ENCODE measurements at regions not wholly inside any gene's neighbourhood (a gene's known extent, or its start where the extent isn't known, plus 50 kb on each side); places are given as distances from the start of the nearest gene placed in this dataset.

GRCh38 chr5:155408465-155408864 lies 394.9 kb downstream of the KIF4B start:
- H3K27ac Mint-ChIP-seq = no peak overlapping the region

GRCh38 chr5:155416765-155417164 lies 403.2 kb downstream of the KIF4B start:
- H3K27ac ChIP-seq (ENCODE audit: low read depth in 1 of 2, low read length in 2 of 2) = no peak overlapping the region
- Mint-ChIP-seq H3K36me3 (ENCODE audit: low read depth) (no peaks in the 10 kb centered on the region), H3K4me3 (no peak overlapping the region), H3K4me1 (ENCODE audit: low read depth) (no peaks in the 10 kb centered on the region), H3K27ac (no peak overlapping the region), H3K9me3 (no peaks in the 10 kb centered on the region), H3K27me3 (no peaks in the 10 kb centered on the region)
- H3K4me1 ChIP-seq (ENCODE audit: insufficient read depth, low read length) = no peaks in the 10 kb centered on the region
- H3K36me3 ChIP-seq (ENCODE audit: insufficient read depth, low read length) = no peaks in the 10 kb centered on the region
- CTCF ChIA-PET = no interaction called here
- no peak overlapping the region for H3K4me3 ChIP-seq (ENCODE audit: low read length)
- no peak for TF ChIP-seq CTCF (IDR thresholded peaks at IDR 0.05)
- POLR2A ChIA-PET = no interaction called here
- DNase-seq = no peak
- intact Hi-C loops (cut with DNase I, micrococcal nuclease) = no loop called here
- no peaks in the 10 kb centered on the region for H3K9me3 ChIP-seq (ENCODE audit: control insufficient read depth in 1 of 2, insufficient read depth in 1 of 2, low read length in 2 of 2)
- no peak for ATAC-seq (ENCODE audit: poor library complexity)
- H3K27me3 ChIP-seq (ENCODE audit: control insufficient read depth in 1 of 2, insufficient read depth in 2 of 2, low read length in 2 of 2) = no peaks in the 10 kb centered on the region

More at GRCh38 chr5:155408465-155408864, 394.9 kb downstream of the KIF4B start:
- Histone ChIP-seq H3K27ac (ENCODE audit: low read depth in 1 of 2, low read length in 2 of 2) (no peak overlapping the region), H3K4me3 (ENCODE audit: low read length) (no peak overlapping the region), H3K36me3 (ENCODE audit: insufficient read depth, low read length) (no peaks in the 10 kb centered on the region), H3K27me3 (ENCODE audit: control insufficient read depth in 1 of 2, insufficient read depth in 2 of 2, low read length in 2 of 2) (no peaks in the 10 kb centered on the region), H3K4me1 (ENCODE audit: insufficient read depth, low read length) (no peaks in the 10 kb centered on the region), H3K9me3 (ENCODE audit: control insufficient read depth in 1 of 2, insufficient read depth in 1 of 2, low read length in 2 of 2) (peaks cover 0 to 1% of the 10 kb centered on the region in 2 experiments)
- H3K27me3 Mint-ChIP-seq = no peaks in the 10 kb centered on the region
- H3K36me3 Mint-ChIP-seq (ENCODE audit: low read depth) = no peaks in the 10 kb centered on the region
- no peak overlapping the region for H3K4me3 Mint-ChIP-seq
- no peak for ATAC-seq (ENCODE audit: poor library complexity)
- ChIA-PET POLR2A (no interaction called here), CTCF (interaction anchor here (1.3 kb wide), 1 partner anchor 9 kb away, joined by 3 read pairs; no protein-coding TSS in a partner anchor)
- H3K9me3 Mint-ChIP-seq = peaks cover 13% of the 10 kb centered on the region
- intact Hi-C loops (cut with DNase I, micrococcal nuclease) = no loop called here
- H3K4me1 Mint-ChIP-seq (ENCODE audit: low read depth) = no peaks in the 10 kb centered on the region
- no peak for DNase-seq
- TF ChIP-seq CTCF (IDR thresholded peaks at IDR 0.05) = no peak

GRCh38 chr5:155418960-155419579 lies 405.5 kb downstream of the KIF4B start:
- intact Hi-C loops (cut with DNase I, micrococcal nuclease) = no loop called here
- H3K27me3 ChIP-seq (ENCODE audit: control insufficient read depth in 1 of 2, insufficient read depth in 2 of 2, low read length in 2 of 2) = no peaks in the 10 kb centered on the region
- H3K4me3 ChIP-seq (ENCODE audit: low read length) = no peak overlapping the region
- no peaks in the 10 kb centered on the region for H3K27me3 Mint-ChIP-seq
- H3K27ac ChIP-seq (ENCODE audit: low read depth in 1 of 2, low read length in 2 of 2) = no peak overlapping the region
- H3K27ac Mint-ChIP-seq = no peak overlapping the region
- no peaks in the 10 kb centered on the region for H3K36me3 ChIP-seq (ENCODE audit: insufficient read depth, low read length)
- H3K4me1 Mint-ChIP-seq (ENCODE audit: low read depth) = no peaks in the 10 kb centered on the region
- no peaks in the 10 kb centered on the region for H3K9me3 ChIP-seq (ENCODE audit: control insufficient read depth in 1 of 2, insufficient read depth in 1 of 2, low read length in 2 of 2)
- DNase-seq (no peak), ATAC-seq (ENCODE audit: poor library complexity) (no peak)
- no peak for TF ChIP-seq CTCF (IDR thresholded peaks at IDR 0.05)
- ChIA-PET CTCF (no interaction called here), POLR2A (no interaction called here)
- no peaks in the 10 kb centered on the region for H3K4me1 ChIP-seq (ENCODE audit: insufficient read depth, low read length)
- H3K36me3 Mint-ChIP-seq (ENCODE audit: low read depth) = no peaks in the 10 kb centered on the region
- no peak overlapping the region for H3K4me3 Mint-ChIP-seq
- no peaks in the 10 kb centered on the region for H3K9me3 Mint-ChIP-seq
